Bronchial epithelial cell (primary cell): ENCODE measurements at regions not wholly inside any gene's neighbourhood (a gene's known extent, or its start where the extent isn't known, plus 50 kb on each side); places are given as distances from the start of the nearest gene placed in this dataset.

Experiments used
- DNase-seq: peaks from one replicate; pipeline ENCODE4 v3.0.0-alpha.2; 2010; ENCODE audit warnings: low read depth
- FAIRE-seq: peaks from 2 replicates; lab custom pipeline; 2011; peaks lifted over from hg19 to GRCh38; lab: Jason Lieb, UNC
- H3K27me3 ChIP-seq: 2 replicates; pipeline ENCODE4 v1.5.1; 2011; ENCODE audit warnings: low read length; ENCODE audit not compliant: control insufficient read depth, insufficient read depth
- H3K36me3 ChIP-seq: 2 replicates; pipeline ENCODE4 v1.5.1; 2011; ENCODE audit warnings: low read length; ENCODE audit not compliant: control insufficient read depth, insufficient read depth
- H3K4me3 ChIP-seq: 2 replicates; pipeline ENCODE4 v1.5.1; 2011; ENCODE audit warnings: mild to moderate bottlenecking, low read depth, low read length, control low read depth
- TF ChIP-seq, protein P1 (sequence below): IDR thresholded peaks from 2 replicates; pipeline ENCODE4 v1.5.1; 2011; ENCODE audit warnings: mild to moderate bottlenecking, moderate library complexity, low read length, control low read depth, inconsistent platforms; ENCODE audit not compliant: insufficient read depth, severe bottlenecking

DNA sequence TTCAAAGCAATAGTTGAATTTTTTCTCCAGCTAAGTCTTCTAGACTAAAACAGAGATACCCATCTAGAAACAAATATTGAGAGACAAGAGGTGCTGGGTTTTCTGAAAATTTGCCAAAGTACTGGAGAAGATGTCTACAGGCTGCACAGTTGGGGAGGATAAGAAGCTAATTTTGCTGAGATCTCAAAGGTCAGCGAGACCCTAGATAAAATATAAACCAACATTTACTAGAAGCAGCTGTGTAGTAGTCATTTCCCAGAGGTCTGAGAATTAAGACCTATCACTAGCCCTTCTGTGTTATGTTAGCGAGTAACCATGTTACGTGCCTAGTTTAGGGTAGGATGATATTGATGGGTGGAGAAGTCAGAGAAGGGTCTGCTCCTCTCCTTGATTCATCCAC is 208.5 kb upstream of the TNC start:
- H3K4me3 ChIP-seq: no peak overlapping the region
- H3K36me3 ChIP-seq: no peaks in the 10 kb centered on the region
- TF ChIP-seq, protein P1, sequence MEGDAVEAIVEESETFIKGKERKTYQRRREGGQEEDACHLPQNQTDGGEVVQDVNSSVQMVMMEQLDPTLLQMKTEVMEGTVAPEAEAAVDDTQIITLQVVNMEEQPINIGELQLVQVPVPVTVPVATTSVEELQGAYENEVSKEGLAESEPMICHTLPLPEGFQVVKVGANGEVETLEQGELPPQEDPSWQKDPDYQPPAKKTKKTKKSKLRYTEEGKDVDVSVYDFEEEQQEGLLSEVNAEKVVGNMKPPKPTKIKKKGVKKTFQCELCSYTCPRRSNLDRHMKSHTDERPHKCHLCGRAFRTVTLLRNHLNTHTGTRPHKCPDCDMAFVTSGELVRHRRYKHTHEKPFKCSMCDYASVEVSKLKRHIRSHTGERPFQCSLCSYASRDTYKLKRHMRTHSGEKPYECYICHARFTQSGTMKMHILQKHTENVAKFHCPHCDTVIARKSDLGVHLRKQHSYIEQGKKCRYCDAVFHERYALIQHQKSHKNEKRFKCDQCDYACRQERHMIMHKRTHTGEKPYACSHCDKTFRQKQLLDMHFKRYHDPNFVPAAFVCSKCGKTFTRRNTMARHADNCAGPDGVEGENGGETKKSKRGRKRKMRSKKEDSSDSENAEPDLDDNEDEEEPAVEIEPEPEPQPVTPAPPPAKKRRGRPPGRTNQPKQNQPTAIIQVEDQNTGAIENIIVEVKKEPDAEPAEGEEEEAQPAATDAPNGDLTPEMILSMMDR: no peak
- FAIRE-seq (no peak), DNase-seq (no peak)
- no peaks in the 10 kb centered on the region for H3K27me3 ChIP-seq

DNA sequence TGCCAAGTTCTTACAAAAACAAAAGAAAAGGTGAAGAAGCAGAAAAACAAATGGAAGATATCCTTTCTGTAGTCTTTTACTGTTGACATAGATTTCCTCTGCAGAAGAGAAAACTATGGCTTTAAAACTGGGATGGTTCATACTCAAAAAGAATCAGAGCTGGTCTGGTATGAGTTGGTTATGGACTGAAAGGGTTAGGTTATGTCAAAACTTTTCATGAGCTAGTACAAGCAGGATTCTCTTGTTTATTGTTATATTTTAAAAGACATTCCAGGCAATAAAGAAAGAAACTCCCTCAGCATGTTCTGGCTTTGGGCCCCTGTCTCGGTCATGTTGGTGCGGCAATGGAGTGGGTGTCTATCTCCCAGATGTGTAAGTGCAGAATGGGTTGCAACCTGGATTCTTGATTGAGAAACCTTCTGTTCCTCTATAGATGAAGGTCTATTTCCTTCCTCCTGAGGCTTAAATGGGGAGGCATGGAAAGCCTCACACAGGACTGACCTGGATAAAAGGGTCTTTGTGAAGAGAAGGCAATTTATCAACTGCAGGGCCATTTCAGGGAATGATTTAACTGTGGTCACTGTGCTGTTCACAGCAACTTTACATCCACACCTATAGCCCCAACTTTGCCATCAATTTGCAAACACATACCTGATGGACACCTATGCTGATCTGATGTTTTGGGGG is 209.6 kb upstream of the TNC start:
- no peak overlapping the region for H3K4me3 ChIP-seq
- DNase-seq (peak; percentile 54), FAIRE-seq (no peak)
- H3K36me3 ChIP-seq: no peaks in the 10 kb centered on the region
- TF ChIP-seq, protein P1: no peak
- no peaks in the 10 kb centered on the region for H3K27me3 ChIP-seq

DNA sequence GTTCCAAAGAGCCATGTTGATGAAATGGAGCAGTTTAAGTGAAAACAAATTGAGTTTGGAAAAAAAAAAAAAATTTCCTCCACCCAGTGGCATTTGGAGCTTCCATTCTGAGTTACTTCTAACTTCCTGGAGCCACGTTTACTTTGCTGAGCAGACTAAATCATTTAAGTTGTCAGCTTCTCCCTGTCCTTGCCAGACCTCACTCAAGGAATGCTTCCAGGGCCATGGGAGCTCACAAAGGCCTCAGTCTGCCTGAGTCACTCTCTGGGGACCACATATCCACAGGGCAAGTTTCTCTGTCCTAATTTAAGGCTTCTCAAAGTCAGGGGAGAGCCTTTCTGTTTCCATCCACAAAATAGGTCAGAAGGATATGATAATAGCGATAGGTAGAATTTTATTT is 210.3 kb upstream of the TNC start:
- TF ChIP-seq, protein P1: no peak
- Histone ChIP-seq H3K4me3 (no peak overlapping the region), H3K36me3 (no peaks in the 10 kb centered on the region), H3K27me3 (no peaks in the 10 kb centered on the region)
- no peak for DNase-seq
- FAIRE-seq: no peak

DNA sequence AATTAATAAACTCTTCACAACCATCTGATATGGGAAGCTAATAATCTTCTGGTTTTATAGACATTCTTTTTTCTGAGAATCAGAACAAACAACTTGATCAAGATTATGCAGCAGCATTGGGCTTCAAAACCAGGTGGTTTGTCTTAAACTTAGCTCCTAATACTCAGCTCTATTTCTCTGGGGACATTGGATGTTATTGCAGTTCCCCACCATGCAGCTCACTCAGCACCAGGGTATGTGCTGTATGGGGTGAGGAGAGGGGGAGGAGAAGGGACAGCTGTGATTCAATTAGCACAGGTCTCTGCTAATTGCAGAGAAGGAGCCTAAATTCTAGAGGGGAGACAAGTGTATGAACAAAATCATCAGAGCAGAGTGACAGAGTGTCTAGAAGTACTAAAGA is 210.7 kb upstream of the TNC start:
- Histone ChIP-seq H3K4me3 (no peak overlapping the region), H3K27me3 (no peaks in the 10 kb centered on the region), H3K36me3 (no peaks in the 10 kb centered on the region)
- TF ChIP-seq, protein P1: no peak
- FAIRE-seq: no peak
- no peak for DNase-seq

DNA sequence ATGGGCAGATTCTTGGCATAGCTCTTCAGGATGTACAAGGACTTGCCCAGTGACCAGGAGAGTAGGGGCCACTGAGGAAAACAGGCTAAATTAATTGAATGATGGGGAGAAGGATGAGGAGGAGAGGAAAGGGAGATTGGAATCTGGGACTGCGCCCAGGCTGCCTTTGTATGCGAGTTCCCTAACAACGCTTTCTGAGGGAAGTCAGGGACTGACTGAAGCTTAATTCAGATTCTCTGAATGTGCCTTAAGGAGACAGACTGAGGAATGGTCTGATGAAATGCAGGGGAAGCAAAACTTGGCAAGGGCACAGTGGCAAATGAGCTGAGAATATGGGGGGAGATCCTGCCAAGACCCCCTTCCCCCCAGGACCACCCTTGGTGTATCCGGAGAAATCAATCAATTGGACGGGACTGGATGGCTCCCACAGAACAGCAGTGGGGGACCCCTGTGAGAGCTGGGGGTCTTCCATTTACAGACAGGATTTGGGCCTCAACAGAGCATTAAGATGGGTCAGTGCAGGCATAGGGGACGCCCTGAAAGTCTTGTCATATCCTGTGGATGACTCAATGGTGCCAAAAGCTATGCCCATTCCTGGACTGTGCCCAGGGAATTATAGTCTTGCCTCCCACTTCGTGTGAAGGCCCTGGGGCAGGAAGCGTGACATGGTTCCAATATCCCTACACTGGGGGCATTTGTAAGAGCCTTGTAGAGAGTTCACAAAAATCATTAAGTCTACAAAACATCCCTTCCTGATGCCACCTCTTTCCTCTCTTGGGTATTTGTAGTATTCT is 215.5 kb upstream of the TNC start:
- FAIRE-seq: no peak
- peak; percentile 61 for DNase-seq
- no peak overlapping the region for H3K4me3 ChIP-seq
- no peaks in the 10 kb centered on the region for H3K27me3 ChIP-seq
- no peaks in the 10 kb centered on the region for H3K36me3 ChIP-seq
- TF ChIP-seq, protein P1: no peak
